SU-DHL-6 (cell line): ENCODE measurements at regions not wholly inside any gene's neighbourhood (a gene's known extent, or its start where the extent isn't known, plus 50 kb on each side); places are given as distances from the start of the nearest gene placed in this dataset.

ENCODE experiments used
- H2AFZ ChIP-seq: fragments of 200-600 bp; sonication (generic); 2 replicates; pipeline ENCODE4 v1.6.1; 2014; ENCODE audit warnings: low read depth, mild to moderate bottlenecking, moderate library complexity, mixed read lengths, antibody characterized with exemption, low read length; ENCODE audit not compliant: severe bottlenecking
- H3F3A ChIP-seq: fragments of 200-600 bp; shearing (Covaris generic); 2 replicates; pipeline ENCODE4 v1.6.0; 2016; ENCODE audit warnings: antibody characterized with exemption, mild to moderate bottlenecking; ENCODE audit not compliant: insufficient read depth
- H3K27ac ChIP-seq: fragments of 200-600 bp; sonication (generic); 2 replicates; pipeline ENCODE4 v1.5.1; 2016; ENCODE audit warnings: low read depth, mild to moderate bottlenecking, low read length, moderate library complexity, mixed read lengths
- H3K27me3 ChIP-seq: fragments of 200-600 bp; sonication (generic), shearing (Covaris generic); 2 replicates; pipeline ENCODE4 v1.6.0; 2014; ENCODE audit warnings: mild to moderate bottlenecking, low read length
- H3K36me3 ChIP-seq: fragments of 200-600 bp; sonication (generic); 2 replicates; pipeline ENCODE4 v1.6.1; 2014; ENCODE audit warnings: mild to moderate bottlenecking, low read length, mixed read lengths
- H3K4me2 ChIP-seq: fragments of 300-600, 200-600 bp; shearing (Covaris generic), sonication (generic); 2 replicates; pipeline ENCODE4 v1.6.0; 2014; ENCODE audit warnings: low read length, low read depth, mild to moderate bottlenecking; ENCODE audit not compliant: poor library complexity, severe bottlenecking
- H3K4me3 ChIP-seq: fragments of 200-600 bp; sonication (generic); 2 replicates; pipeline ENCODE4 v1.5.1; 2014; ENCODE audit warnings: antibody characterized with exemption, low read length, mild to moderate bottlenecking, mixed read lengths; ENCODE audit not compliant: insufficient read depth, poor library complexity, severe bottlenecking
- H3K79me2 ChIP-seq: fragments of 200-600 bp; sonication (generic); 2 replicates; pipeline ENCODE4 v1.6.1; 2014; ENCODE audit warnings: mild to moderate bottlenecking, low read length, moderate library complexity; ENCODE audit not compliant: insufficient read depth
- H3K9ac ChIP-seq: fragments of 200-600 bp; sonication (generic); 2 replicates; pipeline ENCODE4 v1.7.0; 2014; ENCODE audit warnings: mild to moderate bottlenecking, low read length
- H3K9me2 ChIP-seq: fragments of 200-600 bp; sonication (generic); replicated peaks from 2 replicates; pipeline ENCODE4 v1.6.1; 2014; ENCODE audit warnings: low read length; ENCODE audit not compliant: insufficient read depth
- H3K9me3 ChIP-seq: fragments of 200-600 bp; sonication (generic); 2 replicates; pipeline ENCODE4 v1.6.1; 2014; ENCODE audit warnings: low read length, mixed read lengths; ENCODE audit not compliant: insufficient read depth
- H4K20me1 ChIP-seq: fragments of 200-600 bp; sonication (generic); 2 replicates; pipeline ENCODE4 v1.6.1; 2014; ENCODE audit warnings: low read depth, mild to moderate bottlenecking, antibody characterized with exemption, low read length, moderate library complexity, mixed read lengths
- CTCF ChIP-seq: fragments of 200-600 bp; sonication (generic); IDR thresholded peaks from one replicate; pipeline ENCODE4 v1.5.1; 2017; ENCODE audit warnings: antibody characterized with exemption, mild to moderate bottlenecking, low read length, moderate library complexity; ENCODE audit not compliant: insufficient read depth, poor library complexity, severe bottlenecking
- EZH2phosphoT487 ChIP-seq: fragments of 200-600 bp; sonication (generic), shearing (Covaris generic); conservative IDR thresholded peaks from 2 replicates; pipeline ENCODE4 v1.6.1; 2018; ENCODE audit warnings: mild to moderate bottlenecking, antibody characterized with exemption, low read length, moderate library complexity, mixed read lengths

DNA sequence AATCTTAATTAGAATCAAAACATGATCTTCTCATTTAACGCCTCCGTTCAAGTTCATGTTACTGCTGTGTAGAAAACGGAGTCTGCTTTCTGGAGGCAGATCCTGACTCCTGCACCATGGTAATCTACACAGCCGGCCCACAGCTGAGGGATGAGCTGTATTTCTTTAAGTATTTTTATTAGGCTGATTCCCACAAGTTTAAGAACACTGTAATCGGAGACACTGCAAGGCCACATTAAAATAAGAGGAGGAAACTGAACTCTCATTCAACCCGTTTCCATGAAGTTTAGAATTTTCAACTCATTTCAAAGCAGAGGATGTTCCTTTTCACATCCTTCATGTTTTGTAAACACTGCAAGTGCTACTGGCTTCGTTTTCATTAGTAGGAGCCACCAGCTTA is 372.2 kb downstream of the NFIB start:
- Histone ChIP-seq H3K27ac (no peak overlapping the region), H3K4me3 (no peak overlapping the region), H3F3A (no peaks in the 10 kb centered on the region), H3K9me2 (no peaks in the 10 kb centered on the region), H3K27me3 (no peaks in the 10 kb centered on the region), H3K79me2 (no peaks in the 10 kb centered on the region), H2AFZ (no peak overlapping the region), H3K36me3 (no peaks in the 10 kb centered on the region), H3K9ac (no peak overlapping the region), H4K20me1 (no peaks in the 10 kb centered on the region), H3K4me2 (no peak overlapping the region), H3K9me3 (no peaks in the 10 kb centered on the region)
- no peak for TF ChIP-seq EZH2phosphoT487
- TF ChIP-seq CTCF: no peak

DNA sequence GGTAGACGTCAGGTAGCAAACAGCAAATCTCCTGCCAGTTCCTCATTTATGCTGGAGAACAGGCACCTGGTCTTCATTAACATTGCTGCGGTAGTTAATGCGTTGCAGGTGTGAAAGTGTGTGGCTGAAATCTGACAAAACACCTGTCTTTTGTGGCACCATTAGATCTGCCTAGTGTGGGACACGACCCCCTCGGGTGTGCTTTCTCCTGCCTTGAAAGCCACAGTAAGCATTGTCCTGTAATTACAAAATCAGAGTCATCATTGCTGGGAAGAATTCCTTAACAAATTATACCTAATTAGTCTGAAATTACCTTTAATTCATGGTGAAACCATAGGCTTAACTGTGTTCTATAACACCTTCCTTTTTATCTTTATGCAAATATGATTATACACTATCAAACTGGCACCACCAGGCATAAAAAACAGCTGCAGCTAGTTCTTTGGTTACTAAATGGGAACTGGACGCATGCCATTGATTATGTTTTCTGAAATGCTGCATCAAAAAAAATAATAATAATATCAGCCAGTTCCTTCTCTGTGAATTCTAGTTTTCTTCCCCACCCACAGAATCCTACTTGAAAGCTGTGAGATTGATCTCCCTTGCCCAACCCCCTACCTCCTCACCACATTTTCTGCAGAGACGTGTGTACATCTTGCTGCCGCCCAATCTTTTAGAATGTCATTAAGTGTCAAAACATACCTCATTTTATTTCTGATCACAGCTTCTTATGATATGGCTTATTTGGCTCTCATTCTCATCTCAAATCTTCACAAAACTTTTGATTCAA is 374.0 kb downstream of the NFIB start:
- no peaks in the 10 kb centered on the region for H3K36me3 ChIP-seq
- H3K9me2 ChIP-seq: no peaks in the 10 kb centered on the region
- no peaks in the 10 kb centered on the region for H3K27me3 ChIP-seq
- H3K4me3 ChIP-seq: no peak overlapping the region
- H4K20me1 ChIP-seq: no peaks in the 10 kb centered on the region
- H3K4me2 ChIP-seq: no peak overlapping the region
- no peaks in the 10 kb centered on the region for H3K79me2 ChIP-seq
- H2AFZ ChIP-seq: no peak overlapping the region
- no peak overlapping the region for H3K27ac ChIP-seq
- no peaks in the 10 kb centered on the region for H3F3A ChIP-seq
- H3K9me3 ChIP-seq: no peaks in the 10 kb centered on the region
- TF ChIP-seq CTCF (no peak), EZH2phosphoT487 (no peak)
- no peak overlapping the region for H3K9ac ChIP-seq

GRCh38 chr9:13939134-13939533 is 374.8 kb downstream of the NFIB start:
- Histone ChIP-seq H3F3A (no peaks in the 10 kb centered on the region), H3K9me2 (no peaks in the 10 kb centered on the region), H3K79me2 (no peaks in the 10 kb centered on the region), H3K4me2 (no peak overlapping the region), H3K9me3 (no peaks in the 10 kb centered on the region), H3K27me3 (no peaks in the 10 kb centered on the region), H4K20me1 (no peaks in the 10 kb centered on the region), H2AFZ (no peak overlapping the region), H3K4me3 (no peak overlapping the region), H3K27ac (no peak overlapping the region), H3K36me3 (no peaks in the 10 kb centered on the region), H3K9ac (no peak overlapping the region)
- TF ChIP-seq EZH2phosphoT487: no peak
- no peak for TF ChIP-seq CTCF
